Liver (tissue), 8 donors: ENCODE measurements at regions not wholly inside any gene's neighbourhood (a gene's known extent, or its start where the extent isn't known, plus 50 kb on each side); places are given as distances from the start of the nearest gene placed in this dataset.

Source experiments
- DNase-seq: peaks from one replicate; pipeline ENCODE4 v3.0.0-alpha.2; 2017; ENCODE audit warnings: low spot score
- H3K27ac ChIP-seq, 2 donors: one replicate each; pipeline ENCODE4 v1.7.0; 2013; ENCODE audit warnings: inconsistent platforms in 2 of 2, low read length in 2 of 2, control low read depth in 1 of 2, low read depth in 1 of 2, mild to moderate bottlenecking in 1 of 2
- H3K27me3 ChIP-seq, 4 donors: one replicate each; pipeline versions ENCODE4 v1.6.1 to v1.7.0; 2013; ENCODE audit warnings: low read length in 3 of 4, inconsistent platforms in 1 of 4, mild to moderate bottlenecking in 1 of 4, moderate library complexity in 1 of 4; ENCODE audit not compliant: control insufficient read depth in 4 of 4, insufficient read depth in 4 of 4
- H3K36me3 ChIP-seq, 4 donors: one replicate each; pipeline versions ENCODE4 v1.6.1 to v1.7.0; 2013; ENCODE audit warnings: low read length in 3 of 4, mild to moderate bottlenecking in 3 of 4, low read depth in 1 of 4, moderate library complexity in 1 of 4; ENCODE audit not compliant: control insufficient read depth in 4 of 4, insufficient read depth in 3 of 4
- H3K4me1 ChIP-seq, 4 donors: one replicate each; pipeline versions ENCODE4 v1.6.1 to v1.7.0; 2013; ENCODE audit warnings: low read length in 3 of 4, mild to moderate bottlenecking in 3 of 4, moderate library complexity in 1 of 4; ENCODE audit not compliant: control insufficient read depth in 4 of 4, insufficient read depth in 4 of 4
- H3K4me3 ChIP-seq, 3 donors: one replicate each; pipeline versions ENCODE4 v1.6.1 to v1.7.0; 2013; ENCODE audit warnings: low read length in 3 of 3, control low read depth in 1 of 3, low read depth in 1 of 3, mild to moderate bottlenecking in 1 of 3
- H3K9ac ChIP-seq, 2 donors: one replicate each; pipeline ENCODE4 v1.7.0; 2013; ENCODE audit warnings: low read length in 2 of 2, mild to moderate bottlenecking in 2 of 2, moderate library complexity in 2 of 2, control low read depth in 1 of 2, low read depth in 1 of 2
- H3K9me3 ChIP-seq, 4 donors: one replicate each; pipeline versions ENCODE4 v1.6.1 to v1.7.0; 2013; ENCODE audit warnings: low read length in 3 of 4; ENCODE audit not compliant: control insufficient read depth in 4 of 4
- EGR1 ChIP-seq, 2 donors: IDR thresholded peaks; 2 replicates each; pipeline ENCODE4 v1.6.1; 2016 to 2018; ENCODE audit warnings: antibody characterized with exemption in 2 of 2, low read depth in 2 of 2
- FOXA1 ChIP-seq: IDR thresholded peaks from 2 replicates; pipeline ENCODE4 v1.6.1; 2016; ENCODE audit warnings: antibody characterized with exemption
- FOXA2 ChIP-seq: IDR thresholded peaks from 2 replicates; pipeline ENCODE4 v1.6.1; 2016; ENCODE audit warnings: antibody characterized with exemption
- GABPA ChIP-seq, 2 donors: IDR thresholded peaks in 1 of 2; conservative IDR thresholded peaks in 1 of 2; 2 replicates each; pipeline ENCODE4 v1.6.1; 2016; ENCODE audit warnings: antibody characterized with exemption in 2 of 2, mild to moderate bottlenecking in 1 of 2, moderate library complexity in 1 of 2
- HNF4A ChIP-seq, 2 donors: conservative IDR thresholded peaks; 2 replicates each; pipeline ENCODE4 v1.6.1; 2016; ENCODE audit warnings: antibody characterized with exemption in 2 of 2, mild to moderate bottlenecking in 2 of 2
- HNF4G ChIP-seq: IDR thresholded peaks from 2 replicates; pipeline ENCODE4 v1.6.1; 2016; ENCODE audit warnings: antibody characterized with exemption
- JUND ChIP-seq, 2 donors: IDR thresholded peaks; 2 replicates each; pipeline ENCODE4 v1.6.1; 2016; ENCODE audit warnings: antibody characterized with exemption in 2 of 2
- NR2F2 ChIP-seq: IDR thresholded peaks from 2 replicates; pipeline ENCODE4 v1.6.1; 2016; ENCODE audit warnings: antibody characterized with exemption
- RAD21 ChIP-seq, 2 donors: IDR thresholded peaks; 2 replicates each; pipeline ENCODE4 v1.6.1; 2016; ENCODE audit warnings: antibody characterized with exemption in 2 of 2, mild to moderate bottlenecking in 2 of 2
- RXRA ChIP-seq, 2 donors: IDR thresholded peaks; 2 replicates each; pipeline ENCODE4 v1.6.1; 2017 to 2018; ENCODE audit warnings: antibody characterized with exemption in 2 of 2, mild to moderate bottlenecking in 1 of 2
- SP1 ChIP-seq: IDR thresholded peaks from 2 replicates; pipeline ENCODE4 v1.6.1; 2018; ENCODE audit warnings: antibody characterized with exemption, mild to moderate bottlenecking
- TAF1 ChIP-seq: conservative IDR thresholded peaks from 2 replicates; pipeline ENCODE4 v1.6.1; 2016; ENCODE audit warnings: antibody characterized with exemption, mild to moderate bottlenecking
- YY1 ChIP-seq: IDR thresholded peaks from 2 replicates; pipeline ENCODE4 v1.6.1; 2016; ENCODE audit warnings: antibody characterized with exemption, mild to moderate bottlenecking
- WGBS: extraction: QIAGEN DNeasy Blood & Tissue Kit; methylation state at CpG from one replicate; pipeline ENCODE4 v1.1.7; 2013; 5-methylcytosine and 5-hydroxymethylcytosine counted together
- TF ChIP-seq, protein P1 (sequence below): IDR thresholded peaks from 2 replicates; pipeline ENCODE4 v1.6.1; 2016; ENCODE audit warnings: antibody characterized with exemption
- TF ChIP-seq, protein P2 (sequence below): IDR thresholded peaks from 2 replicates; pipeline ENCODE4 v1.6.1; 2016; ENCODE audit warnings: antibody characterized with exemption
- TF ChIP-seq, protein P3 (sequence below): IDR thresholded peaks from 2 replicates; pipeline ENCODE4 v1.6.1; 2016; ENCODE audit warnings: antibody characterized with exemption
- TF ChIP-seq, protein P4 (sequence below): fragments of 150-350 bp; IDR thresholded peaks from 2 replicates; pipeline ENCODE4 v1.5.1; 2017; ENCODE audit warnings: improper control_type of control experiment, low read depth, low read length; ENCODE audit not compliant: missing input control
- TF ChIP-seq, protein P5 (sequence below): IDR thresholded peaks from 2 replicates; pipeline ENCODE4 v1.6.1; 2016; ENCODE audit warnings: antibody characterized with exemption, mild to moderate bottlenecking
- donor health status: healthy.
- donor health status: healthy.
- donor health status: healthy.
- donor health status: healthy.
- donor health status: healthy.

DNA sequence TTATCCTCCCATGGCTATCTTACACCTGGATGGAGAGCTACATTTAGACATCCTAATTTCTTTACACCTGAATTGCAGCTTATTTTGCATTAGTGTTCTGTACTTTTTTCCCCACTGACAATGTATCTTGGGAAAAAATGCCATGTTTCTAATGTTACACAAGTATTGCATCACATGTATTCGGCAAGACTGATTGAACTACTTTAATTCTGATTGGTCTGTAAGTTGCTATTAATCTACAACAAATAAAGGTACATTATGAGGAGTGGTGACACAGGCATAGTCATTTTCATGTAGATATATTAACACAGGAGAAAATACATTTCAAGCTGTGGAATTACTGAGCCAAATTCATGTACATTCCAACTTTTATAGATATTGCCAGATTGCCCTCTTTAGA, 558.0 kb downstream of the TRIML1 start:
- H3K27me3 ChIP-seq: no peaks in the 10 kb centered on the region
- no peaks in the 10 kb centered on the region for H3K4me1 ChIP-seq
- no peak for TF ChIP-seq RAD21 (IDR thresholded peaks at IDR 0.05)
- no peak for TF ChIP-seq HNF4A (conservative IDR thresholded peaks at IDR 0.05)
- TF ChIP-seq FOXA1: no peak
- no peak for TF ChIP-seq HNF4G
- no peak for TF ChIP-seq JUND (IDR thresholded peaks at IDR 0.05)
- TF ChIP-seq EGR1 (IDR thresholded peaks at IDR 0.05; ENCODE audit: low read depth in 2 of 2): no peak
- no peak for TF ChIP-seq NR2F2
- no peak for TF ChIP-seq YY1
- no peak for TF ChIP-seq TAF1
- TF ChIP-seq, protein P1, sequence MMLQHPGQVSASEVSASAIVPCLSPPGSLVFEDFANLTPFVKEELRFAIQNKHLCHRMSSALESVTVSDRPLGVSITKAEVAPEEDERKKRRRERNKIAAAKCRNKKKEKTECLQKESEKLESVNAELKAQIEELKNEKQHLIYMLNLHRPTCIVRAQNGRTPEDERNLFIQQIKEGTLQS: no peak
- TF ChIP-seq, protein P2, sequence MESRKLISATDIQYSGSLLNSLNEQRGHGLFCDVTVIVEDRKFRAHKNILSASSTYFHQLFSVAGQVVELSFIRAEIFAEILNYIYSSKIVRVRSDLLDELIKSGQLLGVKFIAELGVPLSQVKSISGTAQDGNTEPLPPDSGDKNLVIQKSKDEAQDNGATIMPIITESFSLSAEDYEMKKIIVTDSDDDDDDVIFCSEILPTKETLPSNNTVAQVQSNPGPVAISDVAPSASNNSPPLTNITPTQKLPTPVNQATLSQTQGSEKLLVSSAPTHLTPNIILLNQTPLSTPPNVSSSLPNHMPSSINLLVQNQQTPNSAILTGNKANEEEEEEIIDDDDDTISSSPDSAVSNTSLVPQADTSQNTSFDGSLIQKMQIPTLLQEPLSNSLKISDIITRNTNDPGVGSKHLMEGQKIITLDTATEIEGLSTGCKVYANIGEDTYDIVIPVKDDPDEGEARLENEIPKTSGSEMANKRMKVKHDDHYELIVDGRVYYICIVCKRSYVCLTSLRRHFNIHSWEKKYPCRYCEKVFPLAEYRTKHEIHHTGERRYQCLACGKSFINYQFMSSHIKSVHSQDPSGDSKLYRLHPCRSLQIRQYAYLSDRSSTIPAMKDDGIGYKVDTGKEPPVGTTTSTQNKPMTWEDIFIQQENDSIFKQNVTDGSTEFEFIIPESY: no peak
- TF ChIP-seq SP1: no peak
- TF ChIP-seq, protein P3, sequence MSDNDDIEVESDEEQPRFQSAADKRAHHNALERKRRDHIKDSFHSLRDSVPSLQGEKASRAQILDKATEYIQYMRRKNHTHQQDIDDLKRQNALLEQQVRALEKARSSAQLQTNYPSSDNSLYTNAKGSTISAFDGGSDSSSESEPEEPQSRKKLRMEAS: no peak
- TF ChIP-seq, protein P4, sequence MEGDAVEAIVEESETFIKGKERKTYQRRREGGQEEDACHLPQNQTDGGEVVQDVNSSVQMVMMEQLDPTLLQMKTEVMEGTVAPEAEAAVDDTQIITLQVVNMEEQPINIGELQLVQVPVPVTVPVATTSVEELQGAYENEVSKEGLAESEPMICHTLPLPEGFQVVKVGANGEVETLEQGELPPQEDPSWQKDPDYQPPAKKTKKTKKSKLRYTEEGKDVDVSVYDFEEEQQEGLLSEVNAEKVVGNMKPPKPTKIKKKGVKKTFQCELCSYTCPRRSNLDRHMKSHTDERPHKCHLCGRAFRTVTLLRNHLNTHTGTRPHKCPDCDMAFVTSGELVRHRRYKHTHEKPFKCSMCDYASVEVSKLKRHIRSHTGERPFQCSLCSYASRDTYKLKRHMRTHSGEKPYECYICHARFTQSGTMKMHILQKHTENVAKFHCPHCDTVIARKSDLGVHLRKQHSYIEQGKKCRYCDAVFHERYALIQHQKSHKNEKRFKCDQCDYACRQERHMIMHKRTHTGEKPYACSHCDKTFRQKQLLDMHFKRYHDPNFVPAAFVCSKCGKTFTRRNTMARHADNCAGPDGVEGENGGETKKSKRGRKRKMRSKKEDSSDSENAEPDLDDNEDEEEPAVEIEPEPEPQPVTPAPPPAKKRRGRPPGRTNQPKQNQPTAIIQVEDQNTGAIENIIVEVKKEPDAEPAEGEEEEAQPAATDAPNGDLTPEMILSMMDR: no peak
- TF ChIP-seq RXRA (IDR thresholded peaks at IDR 0.05): no peak
- no peak for TF ChIP-seq FOXA2
- TF ChIP-seq GABPA (IDR thresholded peaks at IDR 0.05 in 1 of 2, conservative IDR thresholded peaks at IDR 0.05 in 1 of 2): no peak
- TF ChIP-seq, protein P5, sequence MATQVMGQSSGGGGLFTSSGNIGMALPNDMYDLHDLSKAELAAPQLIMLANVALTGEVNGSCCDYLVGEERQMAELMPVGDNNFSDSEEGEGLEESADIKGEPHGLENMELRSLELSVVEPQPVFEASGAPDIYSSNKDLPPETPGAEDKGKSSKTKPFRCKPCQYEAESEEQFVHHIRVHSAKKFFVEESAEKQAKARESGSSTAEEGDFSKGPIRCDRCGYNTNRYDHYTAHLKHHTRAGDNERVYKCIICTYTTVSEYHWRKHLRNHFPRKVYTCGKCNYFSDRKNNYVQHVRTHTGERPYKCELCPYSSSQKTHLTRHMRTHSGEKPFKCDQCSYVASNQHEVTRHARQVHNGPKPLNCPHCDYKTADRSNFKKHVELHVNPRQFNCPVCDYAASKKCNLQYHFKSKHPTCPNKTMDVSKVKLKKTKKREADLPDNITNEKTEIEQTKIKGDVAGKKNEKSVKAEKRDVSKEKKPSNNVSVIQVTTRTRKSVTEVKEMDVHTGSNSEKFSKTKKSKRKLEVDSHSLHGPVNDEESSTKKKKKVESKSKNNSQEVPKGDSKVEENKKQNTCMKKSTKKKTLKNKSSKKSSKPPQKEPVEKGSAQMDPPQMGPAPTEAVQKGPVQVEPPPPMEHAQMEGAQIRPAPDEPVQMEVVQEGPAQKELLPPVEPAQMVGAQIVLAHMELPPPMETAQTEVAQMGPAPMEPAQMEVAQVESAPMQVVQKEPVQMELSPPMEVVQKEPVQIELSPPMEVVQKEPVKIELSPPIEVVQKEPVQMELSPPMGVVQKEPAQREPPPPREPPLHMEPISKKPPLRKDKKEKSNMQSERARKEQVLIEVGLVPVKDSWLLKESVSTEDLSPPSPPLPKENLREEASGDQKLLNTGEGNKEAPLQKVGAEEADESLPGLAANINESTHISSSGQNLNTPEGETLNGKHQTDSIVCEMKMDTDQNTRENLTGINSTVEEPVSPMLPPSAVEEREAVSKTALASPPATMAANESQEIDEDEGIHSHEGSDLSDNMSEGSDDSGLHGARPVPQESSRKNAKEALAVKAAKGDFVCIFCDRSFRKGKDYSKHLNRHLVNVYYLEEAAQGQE: no peak
- no peak overlapping the region for H3K9ac ChIP-seq
- no peaks in the 10 kb centered on the region for H3K36me3 ChIP-seq
- no peak overlapping the region for H3K27ac ChIP-seq
- no peak overlapping the region for H3K4me3 ChIP-seq
- no peaks in the 10 kb centered on the region for H3K9me3 ChIP-seq
- 59% methylated on average over 1 of the region's 1 CpG for WGBS
- no peak for DNase-seq

DNA sequence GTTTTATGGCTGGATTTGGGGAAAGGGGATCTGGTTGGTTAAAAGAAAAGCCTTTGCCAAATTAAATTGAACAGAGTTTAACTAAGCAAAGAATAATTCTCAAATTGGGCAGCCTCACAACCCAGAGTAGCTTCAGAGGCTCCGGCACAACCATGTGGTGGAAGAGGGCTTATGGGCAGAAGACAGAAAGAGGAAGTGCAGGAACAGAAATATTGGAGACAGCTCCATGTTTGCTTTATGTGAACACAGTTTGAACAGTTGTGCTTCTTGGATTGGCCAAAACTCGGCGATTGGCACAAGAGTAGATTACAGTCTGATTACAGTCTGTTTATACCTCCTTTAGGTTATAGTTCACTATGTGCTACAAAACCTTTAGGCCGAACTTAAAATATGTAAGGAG, 562.7 kb downstream of the TRIML1 start:
- no peak for TF ChIP-seq SP1
- TF ChIP-seq FOXA2: no peak
- TF ChIP-seq HNF4G: no peak
- TF ChIP-seq YY1: no peak
- TF ChIP-seq NR2F2: no peak
- TF ChIP-seq, protein P3: no peak
- Histone ChIP-seq H3K27ac (no peak overlapping the region), H3K9me3 (no peaks in the 10 kb centered on the region), H3K27me3 (no peaks in the 10 kb centered on the region), H3K4me3 (no peak overlapping the region), H3K9ac (no peak overlapping the region), H3K4me1 (no peaks in the 10 kb centered on the region), H3K36me3 (no peaks in the 10 kb centered on the region)
- WGBS: 87% methylated on average over 4 of the region's 4 CpGs
- no peak for DNase-seq
